ENCODE measurements at regions not wholly inside any gene's neighbourhood (a gene's known extent, or its start where the extent isn't known, plus 50 kb on each side); places are given as distances from the start of the nearest gene placed in this dataset.

GRCh38 chr13:111597191-111597611 lies 276.8 kb downstream of the TEX29 start:
- DNase-seq, result no peak

GRCh38 chr13:111597618-111598017 lies 277.2 kb downstream of the TEX29 start:
- no peak for DNase-seq

- DNase-seq, result no peak
Measured at GRCh38 chr13:111598747-111599146, 278.3 kb downstream of the TEX29 start.

GRCh38 chr13:111599791-111600190 lies 279.3 kb downstream of the TEX29 start:
- no peak for DNase-seq

GRCh38 chr13:111602874-111603273 lies 282.4 kb downstream of the TEX29 start:
- DNase-seq, result no peak

- no peak for DNase-seq
Measured at GRCh38 chr13:111604097-111604496, 283.7 kb downstream of the TEX29 start.

GRCh38 chr13:111608556-111608955 lies 288.1 kb downstream of the TEX29 start:
- no peak for DNase-seq

GRCh38 chr13:111609631-111610030 lies 289.2 kb downstream of the TEX29 start:
- no peak for DNase-seq

GRCh38 chr13:111610081-111610480 lies 289.6 kb downstream of the TEX29 start:
- DNase-seq, result no peak

GRCh38 chr13:111610879-111611278 lies 290.4 kb downstream of the TEX29 start:
- no peak for DNase-seq

GRCh38 chr13:111611651-111612050 lies 291.2 kb downstream of the TEX29 start:
- DNase-seq, result no peak

- DNase-seq, result no peak
Measured at GRCh38 chr13:111612886-111613285, 292.4 kb downstream of the TEX29 start.

GRCh38 chr13:111614009-111614408 lies 293.6 kb downstream of the TEX29 start:
- no peak for DNase-seq

GRCh38 chr13:111614613-111615012 lies 294.2 kb downstream of the TEX29 start:
- DNase-seq, result no peak

GRCh38 chr13:111616203-111616602 lies 295.8 kb downstream of the TEX29 start:
- no peak for DNase-seq

- DNase-seq, result no peak
Measured at GRCh38 chr13:111620166-111620565, 299.7 kb downstream of the TEX29 start.

- no peak for DNase-seq
Measured at GRCh38 chr13:111620586-111620985, 300.1 kb downstream of the TEX29 start.

- DNase-seq, result no peak
Measured at GRCh38 chr13:111621164-111621563, 300.7 kb downstream of the TEX29 start.

- no peak for DNase-seq
Measured at GRCh38 chr13:111622051-111622531, 301.6 kb downstream of the TEX29 start.

GRCh38 chr13:111623208-111623607 lies 302.8 kb downstream of the TEX29 start:
- no peak for DNase-seq

- DNase-seq, result no peak
Measured at GRCh38 chr13:111623743-111624505, 303.5 kb downstream of the TEX29 start.

- DNase-seq, result no peak
Measured at GRCh38 chr13:111625526-111626315, 305.3 kb downstream of the TEX29 start.

GRCh38 chr13:111626371-111627305 lies 306.2 kb downstream of the TEX29 start:
- no peak for DNase-seq
